HG03139 (cell line): ENCODE measurements at regions not wholly inside any gene's neighbourhood (a gene's known extent, or its start where the extent isn't known, plus 50 kb on each side); places are given as distances from the start of the nearest gene placed in this dataset.
"Not testable (repeated sequence)": the region's sequence is repeated elsewhere in the genome, so short reads cannot be mapped to it uniquely, and the experiment has no call there.

Experiments used
- ATAC-seq: cut with Tn5 transposase; IDR thresholded peaks from one replicate; pipeline ENCODE4 v1.9.1; 2021; ENCODE audit not compliant: unreplicated experiment

- no peak for ATAC-seq
Measured at GRCh38 chr11:127800989-127801688, 786.2 kb downstream of the ETS1 start.

- no peak for ATAC-seq
Measured at GRCh38 chr11:127795326-127795725, 792.0 kb downstream of the ETS1 start.

- no peak for ATAC-seq
Measured at GRCh38 chr11:127791844-127792243, 791.3 kb upstream of the KIRREL3 start.

GRCh38 chr11:127790592-127790991, 790.0 kb upstream of the KIRREL3 start:
- ATAC-seq, result no peak

GRCh38 chr11:127789927-127790326, 789.4 kb upstream of the KIRREL3 start:
- ATAC-seq, result no peak

GRCh38 chr11:127772938-127773337, 772.4 kb upstream of the KIRREL3 start:
- not testable (repeated sequence) for ATAC-seq

- not testable (repeated sequence) for ATAC-seq
Measured at GRCh38 chr11:127768931-127769330, 768.4 kb upstream of the KIRREL3 start.

GRCh38 chr11:127766734-127767133, 766.2 kb upstream of the KIRREL3 start:
- no peak for ATAC-seq

GRCh38 chr11:127738771-127739286, 738.3 kb upstream of the KIRREL3 start:
- no peak for ATAC-seq

- ATAC-seq, result no peak
Measured at GRCh38 chr11:127737499-127737898, 736.9 kb upstream of the KIRREL3 start.

- ATAC-seq, result no peak
Measured at GRCh38 chr11:127733552-127733951, 733.0 kb upstream of the KIRREL3 start.

- ATAC-seq, result no peak
Measured at GRCh38 chr11:127726367-127726766, 725.8 kb upstream of the KIRREL3 start.

GRCh38 chr11:127723714-127724113, 723.1 kb upstream of the KIRREL3 start:
- ATAC-seq, result no peak

GRCh38 chr11:127713226-127713625, 712.7 kb upstream of the KIRREL3 start:
- no peak for ATAC-seq

GRCh38 chr11:127711748-127712147, 711.2 kb upstream of the KIRREL3 start:
- ATAC-seq, result no peak

- ATAC-seq, result no peak
Measured at GRCh38 chr11:127710831-127711230, 710.3 kb upstream of the KIRREL3 start.

GRCh38 chr11:127709960-127710359, 709.4 kb upstream of the KIRREL3 start:
- ATAC-seq, result no peak

GRCh38 chr11:127693686-127694085, 693.1 kb upstream of the KIRREL3 start:
- no peak for ATAC-seq

- ATAC-seq, result no peak
Measured at GRCh38 chr11:127683321-127683720, 682.8 kb upstream of the KIRREL3 start.

- no peak for ATAC-seq
Measured at GRCh38 chr11:127679816-127680545, 679.4 kb upstream of the KIRREL3 start.

GRCh38 chr11:127678631-127679030, 678.1 kb upstream of the KIRREL3 start:
- no peak for ATAC-seq
